ENCODE measurements at regions not wholly inside any gene's neighbourhood (a gene's known extent, or its start where the extent isn't known, plus 50 kb on each side); places are given as distances from the start of the nearest gene placed in this dataset.
"Not testable (repeated sequence)": the region's sequence is repeated elsewhere in the genome, so short reads cannot be mapped to it uniquely, and the experiment has no call there.

DNA sequence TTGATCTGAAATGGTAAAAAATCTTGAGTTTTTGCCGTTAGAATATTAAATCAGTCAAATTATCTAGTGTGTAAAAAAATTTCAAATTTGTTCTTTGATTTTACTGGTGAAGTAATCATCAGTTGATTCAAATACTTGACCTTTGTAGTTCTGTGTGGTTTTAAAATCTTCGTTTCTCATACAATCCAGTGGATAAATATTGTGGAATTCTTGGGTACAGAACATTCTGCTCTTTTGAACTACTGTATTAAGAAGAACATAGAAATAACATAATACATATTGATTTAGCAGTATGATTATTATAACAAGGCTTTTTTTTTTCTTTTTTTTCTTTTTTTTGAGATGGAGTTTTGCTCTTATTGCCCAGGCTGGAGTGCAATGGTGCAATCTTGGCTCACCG, 491.8 kb downstream of the CD109 start:
- TF ChIP-seq, protein P1, sequence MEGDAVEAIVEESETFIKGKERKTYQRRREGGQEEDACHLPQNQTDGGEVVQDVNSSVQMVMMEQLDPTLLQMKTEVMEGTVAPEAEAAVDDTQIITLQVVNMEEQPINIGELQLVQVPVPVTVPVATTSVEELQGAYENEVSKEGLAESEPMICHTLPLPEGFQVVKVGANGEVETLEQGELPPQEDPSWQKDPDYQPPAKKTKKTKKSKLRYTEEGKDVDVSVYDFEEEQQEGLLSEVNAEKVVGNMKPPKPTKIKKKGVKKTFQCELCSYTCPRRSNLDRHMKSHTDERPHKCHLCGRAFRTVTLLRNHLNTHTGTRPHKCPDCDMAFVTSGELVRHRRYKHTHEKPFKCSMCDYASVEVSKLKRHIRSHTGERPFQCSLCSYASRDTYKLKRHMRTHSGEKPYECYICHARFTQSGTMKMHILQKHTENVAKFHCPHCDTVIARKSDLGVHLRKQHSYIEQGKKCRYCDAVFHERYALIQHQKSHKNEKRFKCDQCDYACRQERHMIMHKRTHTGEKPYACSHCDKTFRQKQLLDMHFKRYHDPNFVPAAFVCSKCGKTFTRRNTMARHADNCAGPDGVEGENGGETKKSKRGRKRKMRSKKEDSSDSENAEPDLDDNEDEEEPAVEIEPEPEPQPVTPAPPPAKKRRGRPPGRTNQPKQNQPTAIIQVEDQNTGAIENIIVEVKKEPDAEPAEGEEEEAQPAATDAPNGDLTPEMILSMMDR (IDR thresholded peaks at IDR 0.05; ENCODE audit: control extremely low read depth, extremely low read depth, low read depth, missing control alignments), result no peak
- DNase-seq (ENCODE audit: extremely low spot score), result no peak
- POLR2A ChIA-PET, result no interaction called here
- CTCF ChIA-PET, result no interaction called here

DNA sequence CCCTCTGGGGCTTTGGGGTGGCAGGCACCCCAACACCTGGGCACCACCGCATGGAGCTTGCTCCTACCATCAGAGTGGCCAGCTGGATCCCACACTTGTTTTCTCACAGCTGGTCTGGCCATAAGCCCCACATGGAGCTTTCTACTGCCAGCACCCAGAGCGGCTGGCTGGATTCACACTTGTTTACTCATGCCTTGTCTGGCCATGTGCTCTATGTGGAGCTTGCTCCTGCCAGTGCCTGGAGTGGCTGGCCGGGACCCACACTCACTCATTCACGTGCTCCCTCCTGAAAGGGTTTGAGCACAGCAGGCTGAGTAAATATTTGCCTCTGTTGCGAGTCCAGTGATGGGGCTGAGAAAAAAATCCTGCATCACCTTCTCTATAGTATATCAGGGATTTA, 487.0 kb downstream of the CD109 start:
- ChIA-PET CTCF (interaction anchor here (2.1 kb wide), 1 partner anchor 15 kb away, joined by 7 read pairs; no protein-coding TSS in a partner anchor), POLR2A (no interaction called here)
- no peak for DNase-seq (ENCODE audit: extremely low spot score)
- TF ChIP-seq, protein P1 (IDR thresholded peaks at IDR 0.05; ENCODE audit: control extremely low read depth, extremely low read depth, low read depth, missing control alignments), result no peak

DNA sequence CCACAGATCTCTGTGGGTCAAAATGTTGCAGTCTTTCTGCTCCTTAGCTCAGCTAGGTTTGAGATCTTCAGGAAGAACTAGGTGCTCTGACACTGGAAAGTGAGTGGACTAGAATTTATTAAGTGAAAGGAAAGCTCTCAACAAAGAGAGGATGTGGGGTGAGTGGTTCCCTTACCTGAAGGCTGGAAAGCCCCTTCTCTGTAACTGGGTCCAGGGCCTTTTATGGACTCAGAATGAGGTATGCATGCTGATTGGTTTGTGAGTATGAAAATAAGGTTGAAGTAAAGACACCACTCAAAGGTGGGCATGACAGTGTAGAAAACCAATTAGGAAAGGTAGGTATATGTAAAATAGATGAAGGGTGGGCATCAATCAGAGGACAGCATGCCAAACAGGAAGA, 485.5 kb downstream of the CD109 start:
- TF ChIP-seq, protein P1 (IDR thresholded peaks at IDR 0.05; ENCODE audit: control extremely low read depth, extremely low read depth, low read depth, missing control alignments), result no peak
- ChIA-PET POLR2A (no interaction called here), CTCF (interaction anchor here (2.1 kb wide), 1 partner anchor 13 kb away, joined by 7 read pairs; no protein-coding TSS in a partner anchor)
- DNase-seq (ENCODE audit: extremely low spot score), result no peak

DNA sequence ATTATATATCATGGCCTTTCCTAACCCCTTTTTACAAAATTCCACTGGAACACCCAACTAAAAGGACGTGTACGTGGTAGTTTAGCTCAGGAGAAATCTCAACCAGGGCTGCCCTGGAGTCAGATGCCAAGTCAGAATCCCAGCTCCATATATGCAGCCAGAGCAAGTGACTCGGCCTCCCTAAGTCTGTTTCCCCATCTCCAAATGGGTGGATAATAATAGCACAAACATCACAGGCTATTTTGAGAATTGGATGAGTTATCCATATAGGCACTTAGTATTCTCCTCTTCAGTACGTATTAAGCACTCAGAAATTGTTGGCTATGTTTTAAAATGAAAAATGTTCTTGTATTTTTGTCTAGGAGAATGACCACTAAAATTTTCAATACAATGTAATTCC, 481.5 kb downstream of the CD109 start:
- ChIA-PET CTCF (interaction anchor here (1.4 kb wide), 1 partner anchor 9 kb away, joined by 3 read pairs; no protein-coding TSS in a partner anchor), POLR2A (no interaction called here)
- TF ChIP-seq, protein P1 (IDR thresholded peaks at IDR 0.05; ENCODE audit: control extremely low read depth, extremely low read depth, low read depth, missing control alignments), result no peak
- DNase-seq (ENCODE audit: extremely low spot score), result no peak

DNA sequence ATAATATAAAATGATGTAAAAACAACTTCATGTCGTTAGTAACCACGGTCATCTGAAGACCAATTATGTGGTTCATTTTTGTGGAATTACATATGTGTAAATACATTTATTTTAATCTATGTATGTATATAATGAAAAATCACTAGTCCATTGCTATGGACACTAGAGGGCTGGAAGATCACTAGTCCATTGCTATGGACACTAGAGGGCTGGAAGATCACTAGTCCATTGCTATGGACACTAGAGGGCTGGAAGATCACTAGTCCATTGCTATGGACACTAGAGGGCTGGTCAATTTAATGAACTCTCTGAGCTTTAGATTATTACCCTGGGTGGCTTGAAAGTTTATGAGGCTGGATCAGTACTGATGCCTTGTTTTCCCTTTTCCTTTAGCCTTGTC, 474.5 kb downstream of the CD109 start:
- POLR2A ChIA-PET; DNase-seq (ENCODE audit: extremely low spot score): not testable (repeated sequence)
- CTCF ChIA-PET, result interaction anchor here (0.7 kb wide), 1 partner anchor 82 kb away, joined by 3 read pairs; no protein-coding TSS in a partner anchor

DNA sequence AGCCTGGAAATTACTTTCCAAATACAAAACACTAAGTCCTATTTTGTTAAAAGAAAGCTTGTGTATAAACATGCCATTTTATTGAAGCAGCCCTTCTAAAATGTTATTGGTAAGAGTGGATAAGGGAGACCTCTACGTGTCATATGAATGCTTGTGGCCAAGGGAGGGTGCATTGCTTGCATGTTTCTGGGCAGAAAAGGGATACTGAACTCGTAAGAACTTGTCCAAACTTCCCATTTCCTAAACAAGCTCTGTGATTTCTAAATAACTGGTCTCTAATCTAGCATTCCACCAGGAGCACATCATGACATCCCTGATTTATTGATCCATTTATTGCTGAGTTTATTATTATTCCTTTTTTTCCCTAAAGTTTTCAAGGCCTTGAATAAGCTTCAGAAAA, 474.1 kb downstream of the CD109 start:
- DNase-seq (ENCODE audit: extremely low spot score), result no peak
- POLR2A ChIA-PET, result no interaction called here
- TF ChIP-seq, protein P1 (IDR thresholded peaks at IDR 0.05; ENCODE audit: control extremely low read depth, extremely low read depth, low read depth, missing control alignments), result no peak
- CTCF ChIA-PET, result no interaction called here

DNA sequence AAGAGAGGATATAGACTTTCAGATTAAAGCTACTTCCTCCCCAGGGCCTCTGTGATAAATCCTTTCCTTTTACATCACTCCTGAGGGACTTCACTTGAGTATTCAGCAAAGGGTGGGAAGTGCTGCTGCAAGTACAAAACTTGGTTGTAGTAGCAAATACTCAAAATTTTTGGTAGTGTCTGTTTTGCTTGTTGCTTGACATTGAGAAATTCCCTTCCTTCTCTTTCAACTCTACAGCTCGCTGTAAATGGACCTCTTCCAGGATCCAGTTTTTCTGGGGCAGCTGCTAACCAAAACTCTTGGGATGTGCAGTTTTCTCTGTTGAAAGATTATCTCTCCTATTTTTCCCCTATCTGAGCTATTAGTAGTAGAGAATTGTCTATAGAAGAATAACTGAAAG, 472.0 kb downstream of the CD109 start:
- TF ChIP-seq, protein P1 (IDR thresholded peaks at IDR 0.05; ENCODE audit: control extremely low read depth, extremely low read depth, low read depth, missing control alignments), result no peak
- ChIA-PET POLR2A (no interaction called here), CTCF (interaction anchor here (0.7 to 1.9 kb wide), 6 partner anchors 13 to 1041 kb away, joined by 3 to 7 read pairs (median 3); no protein-coding TSS in a partner anchor)
- DNase-seq (ENCODE audit: extremely low spot score), result no peak

Data from GM10248 (cell line).